ENCODE measurements at regions not wholly inside any gene's neighbourhood (a gene's known extent, or its start where the extent isn't known, plus 50 kb on each side); places are given as distances from the start of the nearest gene placed in this dataset.
A peak's percentile ranks its signal among the peaks of the same experiment; 100 is the strongest.

GRCh38 chr10:21329995-21330627 is 195.4 kb downstream of the SKIDA1 start:
- no peaks in the 10 kb centered on the region for H3K36me3 Mint-ChIP-seq (ENCODE audit: low read depth)
- CTCF ChIA-PET = no interaction called here
- ATAC-seq = no peak

DNA sequence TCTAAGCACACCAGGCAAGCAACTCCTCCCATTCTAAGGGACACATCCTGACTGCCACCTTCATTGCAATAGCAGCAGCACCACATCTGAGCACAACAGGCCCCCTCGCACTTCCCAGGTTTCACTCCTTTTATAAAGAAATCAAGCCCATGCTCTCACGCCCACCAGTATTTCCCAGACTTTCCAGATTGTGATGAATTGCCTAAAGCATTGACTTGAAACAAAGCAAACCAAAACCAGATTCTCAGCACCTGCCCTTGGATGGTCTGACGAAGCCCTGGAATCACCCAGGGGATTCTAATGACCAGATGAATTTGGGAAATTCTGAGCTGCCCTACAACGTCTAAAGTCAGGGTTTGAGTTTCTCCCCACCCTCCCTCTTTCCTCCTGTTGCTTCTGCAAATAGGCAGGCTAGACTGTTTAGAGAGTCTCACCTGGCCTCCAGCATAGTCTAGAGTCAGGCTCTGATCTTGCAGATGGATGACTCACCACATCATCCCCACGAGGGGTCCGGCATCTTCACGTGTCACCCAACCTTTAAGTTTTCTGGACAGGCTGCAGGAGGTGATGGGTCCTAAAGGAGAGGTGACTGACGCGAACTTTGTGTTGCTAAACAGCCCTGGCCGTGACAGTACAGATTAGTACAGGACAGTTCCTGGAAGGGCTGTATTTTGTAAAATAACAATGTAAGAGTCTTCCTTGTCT is 198.0 kb downstream of the SKIDA1 start:
- Mint-ChIP-seq H3K36me3 (ENCODE audit: low read depth) (no peaks in the 10 kb centered on the region), H3K4me1 (ENCODE audit: low read depth) (no peaks in the 10 kb centered on the region), H3K9me3 (ENCODE audit: insufficient read depth) (no peaks in the 10 kb centered on the region), H3K27me3 (ENCODE audit: low read depth) (no peaks in the 10 kb centered on the region), H3K27ac (no peak overlapping the region), H3K4me3 (no peak overlapping the region)
- ChIA-PET CTCF (no interaction called here), POLR2A (no interaction called here)
- ATAC-seq = peak; percentile 33
- DNase-seq = no peak

More at GRCh38 chr10:21329995-21330627, 195.4 kb downstream of the SKIDA1 start:
- no peak overlapping the region for H3K4me3 Mint-ChIP-seq
- DNase-seq = no peak
- H3K4me1 Mint-ChIP-seq (ENCODE audit: low read depth) = no peaks in the 10 kb centered on the region
- no peaks in the 10 kb centered on the region for H3K9me3 Mint-ChIP-seq (ENCODE audit: insufficient read depth)
- POLR2A ChIA-PET = no interaction called here
- H3K27ac Mint-ChIP-seq = no peak overlapping the region
- H3K27me3 Mint-ChIP-seq (ENCODE audit: low read depth) = no peaks in the 10 kb centered on the region

- Mint-ChIP-seq H3K36me3 (ENCODE audit: low read depth) (no peaks in the 10 kb centered on the region), H3K4me3 (no peak overlapping the region), H3K27ac (no peak overlapping the region), H3K4me1 (ENCODE audit: low read depth) (no peaks in the 10 kb centered on the region), H3K9me3 (ENCODE audit: insufficient read depth) (peaks cover 2% of the 10 kb centered on the region), H3K27me3 (ENCODE audit: low read depth) (no peaks in the 10 kb centered on the region)
- ATAC-seq (no peak), DNase-seq (peak; percentile 23)
- ChIA-PET POLR2A (no interaction called here), CTCF (no interaction called here)
These were observed 198.7 kb downstream of the SKIDA1 start for GRCh38 chr10:21326594-21327288.

DNA sequence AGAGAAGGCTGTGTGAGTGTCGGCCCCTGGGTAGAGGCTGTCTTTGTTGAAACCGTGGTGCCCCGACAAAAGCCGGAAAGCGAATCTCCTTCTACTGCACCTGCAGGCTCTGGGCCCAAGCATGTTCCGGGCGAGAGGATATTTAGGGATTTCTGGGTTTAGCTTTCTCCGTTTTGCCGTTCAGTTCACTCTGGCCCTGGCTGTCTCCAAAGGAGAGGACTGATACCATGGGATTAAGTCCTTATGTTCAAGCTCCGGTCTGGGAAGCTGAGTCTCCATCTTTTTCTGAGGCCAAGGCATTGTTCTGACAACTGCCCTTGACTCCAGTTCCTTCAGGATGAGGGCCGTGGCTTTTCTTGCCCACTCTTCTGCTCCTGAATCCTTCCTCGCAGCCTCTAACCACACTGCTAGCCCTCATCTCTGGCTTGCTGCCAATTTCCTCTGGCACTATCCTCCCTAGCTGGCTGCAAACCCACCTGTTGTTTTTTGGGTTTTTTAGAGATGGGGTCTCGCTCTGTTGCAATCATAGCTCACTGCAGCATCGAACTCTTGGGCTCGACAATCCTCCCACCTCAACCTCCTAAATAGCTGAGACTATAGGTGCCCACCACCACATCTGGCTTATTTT is 206.8 kb downstream of the SKIDA1 start:
- Mint-ChIP-seq H3K4me1 (ENCODE audit: low read depth) (no peaks in the 10 kb centered on the region), H3K36me3 (ENCODE audit: low read depth) (no peaks in the 10 kb centered on the region), H3K27me3 (ENCODE audit: low read depth) (no peaks in the 10 kb centered on the region), H3K27ac (no peak overlapping the region), H3K9me3 (ENCODE audit: insufficient read depth) (peaks cover 4% of the 10 kb centered on the region), H3K4me3 (no peak overlapping the region)
- POLR2A ChIA-PET = no interaction called here
- CTCF ChIA-PET = no interaction called here
- no peak for DNase-seq
- ATAC-seq = no peak

DNA sequence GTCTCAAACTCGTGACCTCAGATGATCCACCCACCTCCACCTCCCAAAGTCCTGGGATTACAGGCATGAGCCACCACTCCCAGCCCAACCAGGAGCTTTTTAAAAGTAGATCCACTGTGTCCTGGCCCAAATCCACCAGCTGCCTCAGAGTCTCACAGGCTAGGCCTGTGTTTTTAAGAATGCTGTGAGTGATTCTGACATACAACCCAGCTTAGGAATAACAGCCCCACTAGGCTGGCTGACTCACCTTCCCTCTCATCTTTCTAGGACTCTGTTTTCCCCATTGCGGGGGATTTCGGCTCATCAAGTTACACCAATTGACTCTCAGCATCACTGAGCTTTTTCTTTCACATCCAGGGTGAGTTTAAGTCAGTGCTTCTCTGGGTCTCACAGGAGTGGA is 207.6 kb downstream of the SKIDA1 start:
- Mint-ChIP-seq H3K4me3 (no peak overlapping the region), H3K9me3 (ENCODE audit: insufficient read depth) (peaks cover 4% of the 10 kb centered on the region), H3K36me3 (ENCODE audit: low read depth) (no peaks in the 10 kb centered on the region), H3K4me1 (ENCODE audit: low read depth) (no peaks in the 10 kb centered on the region), H3K27ac (no peak overlapping the region), H3K27me3 (ENCODE audit: low read depth) (no peaks in the 10 kb centered on the region)
- POLR2A ChIA-PET = no interaction called here
- ATAC-seq = no peak
- CTCF ChIA-PET = no interaction called here
- DNase-seq = no peak

DNA sequence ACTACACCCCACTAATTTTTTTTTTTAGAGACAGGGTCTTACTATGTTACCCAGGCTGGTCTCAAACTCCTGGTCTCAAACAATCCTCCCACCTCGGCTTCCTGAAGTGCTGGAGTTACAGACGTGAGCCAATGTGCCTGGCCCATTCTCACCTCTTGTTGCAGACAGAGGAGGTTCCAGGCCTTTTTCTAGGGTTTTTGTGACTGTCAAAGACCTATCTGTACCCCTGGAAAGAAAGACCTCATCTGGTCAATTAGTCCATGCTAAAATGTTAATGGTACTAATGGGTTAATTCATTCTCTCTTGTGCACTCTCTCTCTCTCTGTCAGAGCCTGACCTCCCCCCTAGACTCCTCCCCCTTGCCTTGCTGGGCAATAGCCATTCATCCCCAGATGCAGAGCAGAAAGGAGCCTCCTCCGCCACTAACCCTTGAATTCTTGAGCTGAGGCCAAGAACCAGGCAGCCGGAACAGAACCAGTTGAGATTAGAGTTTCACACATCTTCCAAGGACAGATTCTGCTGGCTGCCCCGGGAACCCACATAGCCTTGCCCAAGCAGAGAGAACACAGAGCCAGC is 209.7 kb downstream of the SKIDA1 start:
- DNase-seq (no peak), ATAC-seq (no peak)
- no peak overlapping the region for H3K4me3 Mint-ChIP-seq
- no peaks in the 10 kb centered on the region for H3K27me3 Mint-ChIP-seq (ENCODE audit: low read depth)
- H3K27ac Mint-ChIP-seq = no peak overlapping the region
- H3K4me1 Mint-ChIP-seq (ENCODE audit: low read depth) = no peaks in the 10 kb centered on the region
- POLR2A ChIA-PET = no interaction called here
- H3K9me3 Mint-ChIP-seq (ENCODE audit: insufficient read depth) = no peaks in the 10 kb centered on the region
- CTCF ChIA-PET = no interaction called here
- no peaks in the 10 kb centered on the region for H3K36me3 Mint-ChIP-seq (ENCODE audit: low read depth)

DNA sequence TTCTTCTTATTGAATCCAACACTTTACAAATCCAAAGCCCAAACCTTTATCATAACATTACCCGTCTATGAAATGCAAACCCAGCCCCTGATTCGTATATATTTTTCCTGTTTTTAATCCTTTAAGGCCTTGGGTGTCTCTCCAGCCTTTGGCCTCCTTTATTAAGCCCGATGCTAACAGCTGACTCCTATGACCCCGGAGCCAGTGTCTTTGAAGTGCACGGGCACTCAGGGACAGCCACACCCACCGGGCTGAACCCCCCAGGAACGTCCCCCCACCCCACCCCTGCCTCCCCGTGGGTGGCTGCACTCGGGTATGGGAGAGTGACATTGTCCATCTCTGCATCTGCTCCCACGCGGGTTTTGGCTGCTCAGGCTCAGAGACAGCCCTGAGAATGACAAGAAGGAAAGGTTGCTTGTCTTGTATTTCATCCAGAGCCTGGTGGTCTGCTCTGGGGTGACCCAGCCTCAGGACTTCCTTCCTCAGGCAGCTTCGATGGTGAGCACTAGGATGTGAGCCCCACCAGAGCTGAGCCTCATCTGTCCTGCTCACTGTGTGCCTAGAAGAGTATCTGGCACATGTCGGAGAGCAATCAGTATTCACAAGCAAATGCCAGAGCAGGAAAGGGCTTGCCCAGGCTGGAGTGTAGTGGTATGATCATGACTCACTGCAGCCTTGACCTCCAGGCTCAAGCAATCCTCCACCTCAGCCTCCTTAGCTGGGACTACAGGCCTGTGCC is 210.4 kb downstream of the SKIDA1 start:
- ATAC-seq (no peak), DNase-seq (no peak)
- H3K27ac Mint-ChIP-seq = no peak overlapping the region
- H3K4me1 Mint-ChIP-seq (ENCODE audit: low read depth) = no peaks in the 10 kb centered on the region
- no peaks in the 10 kb centered on the region for H3K27me3 Mint-ChIP-seq (ENCODE audit: low read depth)
- CTCF ChIA-PET = no interaction called here
- H3K9me3 Mint-ChIP-seq (ENCODE audit: insufficient read depth) = no peaks in the 10 kb centered on the region
- no peak overlapping the region for H3K4me3 Mint-ChIP-seq
- H3K36me3 Mint-ChIP-seq (ENCODE audit: low read depth) = no peaks in the 10 kb centered on the region
- POLR2A ChIA-PET = no interaction called here

- no peak overlapping the region for H3K4me3 Mint-ChIP-seq
- H3K27ac Mint-ChIP-seq = no peak overlapping the region
- H3K36me3 Mint-ChIP-seq (ENCODE audit: low read depth) = no peaks in the 10 kb centered on the region
- ATAC-seq (no peak), DNase-seq (no peak)
- ChIA-PET POLR2A (no interaction called here), CTCF (no interaction called here)
- no peaks in the 10 kb centered on the region for H3K4me1 Mint-ChIP-seq (ENCODE audit: low read depth)
- no peaks in the 10 kb centered on the region for H3K9me3 Mint-ChIP-seq (ENCODE audit: insufficient read depth)
- H3K27me3 Mint-ChIP-seq (ENCODE audit: low read depth) = no peaks in the 10 kb centered on the region
These were observed 211.3 kb downstream of the SKIDA1 start for GRCh38 chr10:21314111-21314626.

- Mint-ChIP-seq H3K27me3 (ENCODE audit: low read depth) (no peaks in the 10 kb centered on the region), H3K4me3 (no peak overlapping the region), H3K27ac (no peak overlapping the region), H3K36me3 (ENCODE audit: low read depth) (no peaks in the 10 kb centered on the region), H3K9me3 (ENCODE audit: insufficient read depth) (no peaks in the 10 kb centered on the region), H3K4me1 (ENCODE audit: low read depth) (no peaks in the 10 kb centered on the region)
- POLR2A ChIA-PET = no interaction called here
- DNase-seq = no peak
- no peak for ATAC-seq
- CTCF ChIA-PET = no interaction called here
These were observed 211.8 kb downstream of the SKIDA1 start for GRCh38 chr10:21313691-21314090.

DNA sequence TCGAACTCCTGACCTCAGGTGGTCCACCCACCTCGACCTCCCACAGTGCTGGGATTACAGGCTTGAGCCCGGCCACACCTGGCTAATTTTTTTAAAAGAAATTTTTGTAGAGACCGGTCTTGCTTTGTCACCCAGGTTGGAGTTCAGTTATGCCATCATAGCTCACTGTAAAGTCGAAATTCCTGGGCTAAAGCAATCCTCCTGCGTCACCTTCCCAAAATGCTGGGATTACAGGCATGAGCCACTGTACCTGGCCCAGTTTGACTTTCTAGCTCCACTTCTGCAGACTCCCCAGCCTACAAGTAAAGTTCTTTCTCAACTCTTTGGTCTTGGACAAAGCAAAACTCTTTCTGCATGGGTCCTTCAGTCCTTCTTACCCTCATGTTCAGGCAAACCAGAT is 214.1 kb downstream of the SKIDA1 start:
- CTCF ChIA-PET = no interaction called here
- no peak for ATAC-seq
- Mint-ChIP-seq H3K9me3 (ENCODE audit: insufficient read depth) (no peaks in the 10 kb centered on the region), H3K27ac (no peak overlapping the region), H3K36me3 (ENCODE audit: low read depth) (no peaks in the 10 kb centered on the region), H3K27me3 (ENCODE audit: low read depth) (no peaks in the 10 kb centered on the region), H3K4me1 (ENCODE audit: low read depth) (no peaks in the 10 kb centered on the region), H3K4me3 (no peak overlapping the region)
- POLR2A ChIA-PET = interaction anchor here (0.5 kb wide), 1 partner anchor 1226 kb away, joined by 3 read pairs; no protein-coding TSS in a partner anchor
- no peak for DNase-seq

GRCh38 chr10:21309427-21309826 is 216.1 kb downstream of the SKIDA1 start:
- H3K27me3 Mint-ChIP-seq (ENCODE audit: low read depth) = no peaks in the 10 kb centered on the region
- ChIA-PET POLR2A (no interaction called here), CTCF (no interaction called here)
- H3K36me3 Mint-ChIP-seq (ENCODE audit: low read depth) = no peaks in the 10 kb centered on the region
- no peak overlapping the region for H3K4me3 Mint-ChIP-seq
- no peak for DNase-seq
- no peaks in the 10 kb centered on the region for H3K9me3 Mint-ChIP-seq (ENCODE audit: insufficient read depth)
- H3K4me1 Mint-ChIP-seq (ENCODE audit: low read depth) = no peaks in the 10 kb centered on the region
- H3K27ac Mint-ChIP-seq = no peak overlapping the region
- no peak for ATAC-seq

Measured in activated CD8-positive, alpha-beta T cell treated with anti-CD3 and anti-CD28 coated beads, Interleukin-2, amount 10 ng/mL, durations not matched to agents 7 days and 5 days (primary cell).